SK-N-SH (cell line): ENCODE measurements at regions not wholly inside any gene's neighbourhood (a gene's known extent, or its start where the extent isn't known, plus 50 kb on each side); places are given as distances from the start of the nearest gene placed in this dataset.

Experiments used
- TEAD4 ChIP-seq: IDR thresholded peaks from 2 replicates; pipeline ENCODE4 v1.4.0; 2012; ENCODE audit warnings: mild to moderate bottlenecking, borderline replicate concordance; ENCODE audit not compliant: insufficient read depth
- YY1 ChIP-seq: IDR thresholded peaks from 2 replicates; pipeline ENCODE4 v1.4.0; 2012; ENCODE audit warnings: low read depth, mild to moderate bottlenecking
- TF ChIP-seq, protein P1 (sequence below): fragments of 150-350 bp; IDR thresholded peaks from 2 replicates; pipeline ENCODE4 v1.6.1; 2017; ENCODE audit warnings: antibody characterized with exemption, low read length, low read depth, borderline replicate concordance

DNA sequence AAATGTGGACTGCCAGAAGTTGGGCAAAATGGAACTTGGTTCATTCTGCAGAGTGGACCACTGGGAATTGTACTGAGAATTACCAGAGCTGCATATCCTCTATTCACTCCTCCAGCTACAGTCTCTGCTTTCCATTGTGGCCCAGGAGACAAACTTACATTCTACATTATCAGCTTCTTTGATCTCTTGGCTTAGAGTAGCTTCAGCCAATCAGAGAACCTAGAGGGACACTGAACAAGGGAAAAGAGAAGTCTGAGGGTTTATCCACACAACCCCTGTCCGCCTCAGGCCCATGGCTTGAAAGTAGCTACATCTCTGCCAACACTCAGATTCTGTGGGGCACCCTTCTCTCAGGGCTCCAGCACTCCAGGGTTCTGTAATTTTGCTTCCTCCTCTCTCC is 251.1 kb downstream of the TRIB2 start:
- TF ChIP-seq, protein P1, sequence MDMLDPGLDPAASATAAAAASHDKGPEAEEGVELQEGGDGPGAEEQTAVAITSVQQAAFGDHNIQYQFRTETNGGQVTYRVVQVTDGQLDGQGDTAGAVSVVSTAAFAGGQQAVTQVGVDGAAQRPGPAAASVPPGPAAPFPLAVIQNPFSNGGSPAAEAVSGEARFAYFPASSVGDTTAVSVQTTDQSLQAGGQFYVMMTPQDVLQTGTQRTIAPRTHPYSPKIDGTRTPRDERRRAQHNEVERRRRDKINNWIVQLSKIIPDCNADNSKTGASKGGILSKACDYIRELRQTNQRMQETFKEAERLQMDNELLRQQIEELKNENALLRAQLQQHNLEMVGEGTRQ, result no peak
- TF ChIP-seq YY1 (no peak), TEAD4 (no peak)
